NOMO-1 (cell line): ENCODE measurements at regions not wholly inside any gene's neighbourhood (a gene's known extent, or its start where the extent isn't known, plus 50 kb on each side); places are given as distances from the start of the nearest gene placed in this dataset.
A peak's percentile ranks its signal among the peaks of the same experiment; 100 is the strongest.

Source experiments
- DNase-seq, 2 experiments: peaks; one replicate each; lab custom pipeline; 2025; ENCODE audit not compliant: unreplicated experiment in 2 of 2; lab: John Stamatoyannopoulos, UW

DNA sequence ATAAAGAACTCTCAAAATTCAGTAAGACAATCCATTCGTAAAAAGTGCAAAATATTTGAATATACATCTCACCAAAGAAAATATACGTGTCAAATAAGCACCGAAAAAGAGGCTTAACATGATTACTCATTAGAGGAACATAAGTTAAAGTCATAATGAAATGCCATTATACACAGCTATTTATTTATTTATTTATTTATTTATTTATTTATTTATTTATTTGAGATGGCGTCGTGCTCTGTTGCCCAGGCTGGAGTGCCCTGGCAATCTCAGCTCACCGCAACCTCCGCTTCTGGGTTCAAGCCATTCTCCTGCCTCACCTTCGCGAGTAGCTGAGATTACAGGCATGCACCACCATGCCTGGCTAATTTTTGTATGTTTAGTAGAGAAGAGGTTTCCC is 203.6 kb upstream of the UBASH3B start:
- DNase-seq: no peak

- no peak for DNase-seq
Observed at GRCh38 chr11:122441666-122442035, 213.9 kb upstream of the UBASH3B start.

GRCh38 chr11:122440811-122441665 is 214.5 kb upstream of the UBASH3B start:
- peak; percentile 13 to 16 for DNase-seq

- DNase-seq: peak; percentile 44 to 74
Observed at GRCh38 chr11:122439866-122440810, 215.4 kb upstream of the UBASH3B start.

DNA sequence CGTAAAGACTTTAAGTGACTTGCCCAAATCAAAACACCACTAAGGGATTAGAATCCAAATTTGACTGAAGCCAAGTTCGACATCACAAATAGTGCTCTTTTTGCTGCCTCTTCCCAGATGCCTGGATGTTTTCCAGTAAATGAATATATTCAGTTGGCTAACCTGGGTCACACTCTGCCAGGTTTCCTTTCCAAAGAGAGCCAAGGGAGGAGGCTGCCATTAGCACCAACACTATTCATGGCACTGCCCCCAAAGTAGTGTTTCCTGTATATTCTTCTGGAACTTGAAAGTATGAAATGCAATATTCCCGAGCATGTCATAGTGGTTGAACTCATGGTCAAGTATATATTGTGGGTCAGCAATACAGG is 219.3 kb upstream of the UBASH3B start:
- DNase-seq: no peak

GRCh38 chr11:122435540-122436187 is 219.9 kb upstream of the UBASH3B start:
- DNase-seq: no peak

- no peak for DNase-seq
Observed at GRCh38 chr11:122434786-122435185, 220.7 kb upstream of the UBASH3B start.

- no peak for DNase-seq
Observed at GRCh38 chr11:122430490-122430889, 225.0 kb upstream of the UBASH3B start.

DNA sequence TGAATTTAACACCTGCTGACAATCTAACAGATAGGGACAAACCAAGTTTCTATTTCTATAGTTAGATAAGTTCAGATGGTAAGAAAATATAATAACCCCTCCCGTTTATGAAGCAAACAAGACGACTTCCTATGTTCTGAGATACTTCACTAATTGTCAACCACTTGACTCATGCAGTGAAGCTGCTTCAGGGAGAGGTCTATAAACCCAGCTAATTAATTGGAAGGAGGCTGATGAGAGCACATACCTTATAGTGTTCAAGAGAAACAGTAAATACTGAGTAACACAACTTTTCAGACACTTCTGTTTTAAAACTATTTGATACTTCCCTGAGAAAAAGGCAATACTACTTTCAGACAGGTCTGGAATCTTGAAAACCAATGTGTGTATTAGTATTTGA is 229.4 kb upstream of the UBASH3B start:
- DNase-seq: no peak

- no peak for DNase-seq
Observed at GRCh38 chr11:122424636-122425035, 230.9 kb upstream of the UBASH3B start.

DNA sequence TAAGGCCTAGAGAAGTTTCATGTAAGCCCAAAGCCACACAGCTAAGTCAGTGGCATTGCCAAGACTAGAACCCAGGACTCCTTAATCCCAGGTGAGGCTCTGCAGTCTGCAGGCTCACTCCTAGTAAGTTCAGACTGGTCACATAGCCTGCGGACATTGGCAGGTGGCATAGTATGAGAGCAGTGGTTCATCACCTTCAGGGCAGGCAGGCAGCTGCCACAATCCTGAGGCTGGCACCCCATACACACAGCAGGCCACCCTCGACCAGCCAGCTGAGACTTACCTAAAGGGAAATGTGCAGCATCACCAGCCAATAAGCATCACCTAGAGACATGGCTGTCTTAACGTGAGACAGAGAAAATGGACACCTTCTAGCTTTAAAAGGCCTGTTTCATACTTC is 231.6 kb upstream of the UBASH3B start:
- DNase-seq: no peak

GRCh38 chr11:122423273-122423672 is 232.2 kb upstream of the UBASH3B start:
- DNase-seq: no peak

- DNase-seq: no peak
Observed at GRCh38 chr11:122422682-122423081, 232.8 kb upstream of the UBASH3B start.

GRCh38 chr11:122421702-122422101 is 233.8 kb upstream of the UBASH3B start:
- DNase-seq: no peak

GRCh38 chr11:122418032-122418431 is 237.5 kb upstream of the UBASH3B start:
- DNase-seq: no peak

- DNase-seq: no peak
Observed at GRCh38 chr11:122414406-122415018, 241.0 kb upstream of the UBASH3B start.

DNA sequence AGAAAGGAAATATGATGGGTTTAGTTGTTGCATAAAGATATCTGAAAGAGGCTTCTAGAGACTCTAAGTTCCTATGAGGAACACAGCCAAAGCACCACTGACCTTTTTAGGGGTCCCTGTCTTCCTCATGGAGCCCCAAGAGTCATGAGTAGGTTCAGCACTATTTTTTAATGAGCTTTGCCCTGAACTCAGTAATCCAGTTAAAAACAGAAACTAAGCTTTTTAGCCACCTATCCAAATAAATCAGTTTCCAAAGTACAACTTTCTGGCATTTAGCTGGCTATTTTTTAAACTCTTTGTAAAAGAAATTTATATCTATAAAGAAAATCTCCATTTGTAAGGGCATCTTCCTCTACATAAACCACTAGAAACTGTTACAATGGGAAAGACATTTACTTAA is 241.8 kb upstream of the UBASH3B start:
- DNase-seq: no peak

DNA sequence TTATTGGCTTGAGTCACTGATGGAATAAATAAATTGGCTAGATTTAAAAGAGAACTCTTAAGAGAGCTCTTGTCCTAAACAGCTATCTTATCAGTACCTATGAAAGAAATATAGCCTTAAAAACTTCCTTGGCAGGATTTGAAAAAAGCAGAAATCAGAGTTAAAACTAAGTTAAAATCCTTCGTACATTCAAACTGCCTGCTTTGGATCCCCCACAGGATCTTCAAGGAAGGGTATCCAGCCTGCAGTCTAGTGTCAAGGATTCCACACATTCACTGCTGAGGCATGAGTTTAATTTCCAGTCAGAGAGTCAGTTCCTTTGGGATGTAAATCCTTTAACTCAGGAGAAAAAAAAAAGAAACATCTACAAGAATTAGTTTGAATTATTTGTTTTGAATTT is 242.9 kb upstream of the UBASH3B start:
- DNase-seq: no peak

DNA sequence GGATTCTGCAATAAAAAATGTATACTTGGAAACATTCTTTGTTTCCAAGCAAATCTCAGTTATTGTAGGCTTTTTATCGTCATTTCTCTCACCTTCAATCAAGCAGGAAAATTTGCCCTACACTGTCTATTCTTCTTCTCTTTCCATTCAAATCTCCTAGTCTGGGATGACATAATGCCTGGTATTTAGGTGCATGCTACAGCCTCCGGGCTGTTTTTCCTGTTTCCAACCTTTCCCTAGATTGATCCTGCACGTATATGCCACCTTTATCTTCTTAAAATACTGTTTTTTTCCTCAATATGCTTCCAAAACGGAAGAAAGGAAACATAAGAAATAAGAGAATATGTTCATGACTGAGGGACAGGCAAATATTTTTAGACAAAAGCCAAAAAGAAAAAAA is 249.1 kb upstream of the UBASH3B start:
- DNase-seq: no peak

DNA sequence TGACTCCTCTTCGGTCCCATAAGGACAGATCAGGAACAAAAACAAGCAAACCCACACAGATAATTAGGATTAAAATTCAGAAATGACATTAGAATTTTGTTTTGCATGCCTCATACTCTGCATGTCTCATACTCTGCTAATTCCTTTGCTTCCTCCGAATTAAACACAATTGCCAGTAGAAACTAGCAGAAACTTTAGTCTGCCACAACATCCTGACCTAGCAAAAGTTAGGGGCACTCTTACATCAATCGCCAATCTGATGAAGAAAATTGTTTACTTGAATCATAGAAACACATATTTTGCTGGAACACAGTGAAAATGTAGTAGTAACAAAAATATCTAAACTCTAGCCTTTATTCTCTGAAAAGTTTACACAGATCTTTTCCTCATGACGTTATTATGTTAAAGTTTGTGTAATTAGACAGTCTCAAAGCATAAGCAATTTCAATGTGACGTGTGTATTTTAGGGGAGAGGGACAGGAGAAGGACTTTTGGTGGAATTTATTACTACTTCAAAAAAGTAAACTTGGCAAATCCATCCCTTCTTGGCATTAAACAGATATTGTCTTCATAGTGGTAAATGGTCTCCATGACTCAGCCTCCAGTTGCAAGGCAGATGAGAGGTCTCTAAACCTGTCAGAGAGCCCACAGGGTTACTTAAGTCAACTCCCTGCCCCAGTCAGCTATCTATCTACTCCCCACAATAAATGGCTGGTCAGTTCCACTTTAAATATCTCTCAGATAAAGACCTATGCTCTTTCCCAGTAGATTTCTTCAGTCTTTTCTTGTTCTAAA is 249.8 kb upstream of the UBASH3B start:
- DNase-seq: no peak
